Colonic mucosa (tissue), 4 donors: ENCODE measurements at regions not wholly inside any gene's neighbourhood (a gene's known extent, or its start where the extent isn't known, plus 50 kb on each side); places are given as distances from the start of the nearest gene placed in this dataset.

Source experiments
- DNase-seq: peaks from one replicate; pipeline ENCODE4 v3.0.0-alpha.2; 2020
- H3K27ac ChIP-seq: fragments of 200-600 bp; one replicate; pipeline ENCODE4 v1.8.0; 2021
- H3K27me3 ChIP-seq: fragments of 200-600 bp; one replicate; pipeline ENCODE4 v1.8.0; 2021
- H3K36me3 ChIP-seq: fragments of 200-600 bp; one replicate; pipeline ENCODE4 v1.8.0; 2021
- H3K4me1 ChIP-seq: fragments of 200-600 bp; one replicate; pipeline ENCODE4 v1.8.0; 2021; ENCODE audit warnings: mild to moderate bottlenecking
- H3K4me3 ChIP-seq: fragments of 200-600 bp; one replicate; pipeline ENCODE4 v1.8.0; 2021
- H3K9ac ChIP-seq, 2 donors: one replicate each; pipeline ENCODE4 v1.7.0; 2013; ENCODE audit warnings: control low read depth in 2 of 2, low read depth in 2 of 2, low read length in 2 of 2
- H3K9me3 ChIP-seq: fragments of 200-600 bp; one replicate; pipeline ENCODE4 v1.8.0; 2021
- CTCF ChIP-seq: fragments of 200-600 bp; IDR thresholded peaks from one replicate; pipeline ENCODE4 v1.8.0; 2022; ENCODE audit warnings: antibody characterized with exemption, mild to moderate bottlenecking
- intact Hi-C: fragments of 100-400 bp; cut with DNase I; formaldehyde crosslinking; loops from one replicate; pipeline ENCODE4 v1.14.1; 2022
- donor health status: healthy.
- donor health status: DM: no; HTN: no; CAD: no.
- donor health status: DM: no; HTN: no; CAD: no.

GRCh38 chr14:22316473-22316872, 272.6 kb downstream of the DAD1 start:
- H3K9ac ChIP-seq = no peak overlapping the region
- H3K27ac ChIP-seq = no peak overlapping the region
- DNase-seq = no peak
- H3K36me3 ChIP-seq = no peaks in the 10 kb centered on the region
- H3K4me1 ChIP-seq = no peaks in the 10 kb centered on the region
- H3K27me3 ChIP-seq = no peaks in the 10 kb centered on the region
- TF ChIP-seq CTCF = no peak
- no peak overlapping the region for H3K4me3 ChIP-seq
- intact Hi-C loops = no loop called here
- no peaks in the 10 kb centered on the region for H3K9me3 ChIP-seq

- H3K27ac ChIP-seq = no peak overlapping the region
- H3K9me3 ChIP-seq = no peaks in the 10 kb centered on the region
- H3K4me1 ChIP-seq = no peaks in the 10 kb centered on the region
- no peak overlapping the region for H3K9ac ChIP-seq
- no peak for DNase-seq
- intact Hi-C loops = no loop called here
- no peak overlapping the region for H3K4me3 ChIP-seq
- H3K27me3 ChIP-seq = no peaks in the 10 kb centered on the region
- TF ChIP-seq CTCF = no peak
- no peaks in the 10 kb centered on the region for H3K36me3 ChIP-seq
Observed at GRCh38 chr14:22315336-22315735, 273.7 kb downstream of the DAD1 start.

GRCh38 chr14:22314183-22314820, 274.7 kb downstream of the DAD1 start:
- DNase-seq = peak; percentile 50
- no peaks in the 10 kb centered on the region for H3K36me3 ChIP-seq
- no peak overlapping the region for H3K27ac ChIP-seq
- H3K4me1 ChIP-seq = no peaks in the 10 kb centered on the region
- H3K4me3 ChIP-seq = no peak overlapping the region
- TF ChIP-seq CTCF = peak; percentile 54
- no peaks in the 10 kb centered on the region for H3K9me3 ChIP-seq
- H3K27me3 ChIP-seq = no peaks in the 10 kb centered on the region
- intact Hi-C loops = no loop called here
- H3K9ac ChIP-seq = no peak overlapping the region

GRCh38 chr14:22313172-22313801, 275.7 kb downstream of the DAD1 start:
- Histone ChIP-seq H3K27me3 (no peaks in the 10 kb centered on the region), H3K9ac (no peak overlapping the region), H3K36me3 (no peaks in the 10 kb centered on the region), H3K4me3 (no peak overlapping the region), H3K4me1 (no peaks in the 10 kb centered on the region), H3K27ac (no peak overlapping the region), H3K9me3 (no peaks in the 10 kb centered on the region)
- no peak for DNase-seq
- TF ChIP-seq CTCF = no peak
- intact Hi-C loops = no loop called here

GRCh38 chr14:22311636-22312035, 277.4 kb downstream of the DAD1 start:
- H3K4me3 ChIP-seq = no peak overlapping the region
- no peak overlapping the region for H3K27ac ChIP-seq
- intact Hi-C loops = no loop called here
- no peaks in the 10 kb centered on the region for H3K9me3 ChIP-seq
- no peak for TF ChIP-seq CTCF
- H3K36me3 ChIP-seq = no peaks in the 10 kb centered on the region
- H3K9ac ChIP-seq = no peak overlapping the region
- no peaks in the 10 kb centered on the region for H3K4me1 ChIP-seq
- no peaks in the 10 kb centered on the region for H3K27me3 ChIP-seq
- no peak for DNase-seq
